ENCODE measurements at regions not wholly inside any gene's neighbourhood (a gene's known extent, or its start where the extent isn't known, plus 50 kb on each side); places are given as distances from the start of the nearest gene placed in this dataset.
A peak's percentile ranks its signal among the peaks of the same experiment; 100 is the strongest.

DNA sequence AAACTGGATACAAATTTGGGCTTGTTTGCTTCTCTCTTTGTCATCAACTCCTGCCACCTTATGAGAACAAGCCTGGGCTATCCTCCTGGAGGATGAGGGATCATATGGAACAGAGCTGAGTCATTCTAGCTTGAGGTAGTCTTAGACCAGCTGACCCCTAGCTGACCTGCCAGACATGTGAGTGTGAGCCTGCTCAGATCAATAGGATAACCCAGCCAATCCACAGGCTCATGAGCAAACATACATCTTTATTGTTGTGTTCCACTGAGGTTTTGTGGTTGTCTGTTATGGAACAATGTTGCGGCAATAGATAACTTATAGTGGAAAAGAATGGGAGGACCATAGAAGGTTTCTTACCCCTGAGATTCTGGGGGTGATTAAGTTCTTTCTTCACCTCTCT lies 54.5 kb upstream of the FAM180A start:
- Histone ChIP-seq H3K9me3 (ENCODE audit: insufficient read depth, low read depth, low read length) (no peaks in the 10 kb centered on the region), H2AFZ (ENCODE audit: low read length) (no peak overlapping the region), H3F3A (ENCODE audit: low read depth) (no peaks in the 10 kb centered on the region), H3K9ac (ENCODE audit: low read depth, low read length, poor library complexity, severe bottlenecking) (no peak overlapping the region), H3K4me2 (ENCODE audit: low read depth, low read length, poor library complexity, severe bottlenecking) (no peak overlapping the region), H3K79me2 (ENCODE audit: insufficient read depth, low read length) (no peaks in the 10 kb centered on the region), H3K36me3 (ENCODE audit: insufficient read depth, low read length) (no peaks in the 10 kb centered on the region), H4K20me1 (ENCODE audit: insufficient read depth, low read length, poor library complexity, severe bottlenecking) (no peaks in the 10 kb centered on the region), H3K4me3 (ENCODE audit: low read length, poor library complexity, severe bottlenecking) (no peak overlapping the region), H3K27me3 (ENCODE audit: insufficient read depth, low read length, poor library complexity, severe bottlenecking) (no peaks in the 10 kb centered on the region), H3K4me1 (ENCODE audit: insufficient read depth, low read length, poor library complexity, severe bottlenecking) (no peaks in the 10 kb centered on the region), H3K9me2 (replicated peaks; ENCODE audit: low read depth, low read length) (no peaks in the 10 kb centered on the region)
- TF ChIP-seq EZH2phosphoT487 (IDR thresholded peaks at IDR 0.05; ENCODE audit: borderline replicate concordance), result no peak

DNA sequence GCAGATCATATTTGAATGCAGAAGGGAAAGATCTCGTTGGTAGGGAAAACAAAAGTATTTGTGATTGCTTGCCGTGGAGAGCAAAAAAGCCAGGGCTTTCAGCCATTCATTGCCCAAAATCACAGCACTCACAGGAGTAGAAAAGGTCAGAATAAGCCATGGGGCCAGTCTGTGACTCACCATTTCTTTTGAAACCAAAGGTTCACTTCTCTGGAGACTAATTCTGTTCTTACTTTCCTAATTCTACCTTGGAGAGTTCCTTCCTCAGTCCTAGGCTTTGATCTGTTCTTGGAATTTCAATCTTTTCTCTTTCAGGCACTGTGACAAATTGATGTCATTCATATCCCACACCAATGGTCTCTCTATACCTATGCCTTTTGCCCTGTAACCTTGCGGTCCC lies 54.1 kb upstream of the FAM180A start:
- Histone ChIP-seq H4K20me1 (ENCODE audit: insufficient read depth, low read length, poor library complexity, severe bottlenecking) (no peaks in the 10 kb centered on the region), H3F3A (ENCODE audit: low read depth) (no peaks in the 10 kb centered on the region), H3K4me3 (ENCODE audit: low read length, poor library complexity, severe bottlenecking) (no peak overlapping the region), H3K9me2 (replicated peaks; ENCODE audit: low read depth, low read length) (no peaks in the 10 kb centered on the region), H3K9me3 (ENCODE audit: insufficient read depth, low read depth, low read length) (no peaks in the 10 kb centered on the region), H3K79me2 (ENCODE audit: insufficient read depth, low read length) (no peaks in the 10 kb centered on the region), H2AFZ (ENCODE audit: low read length) (no peak overlapping the region), H3K4me2 (ENCODE audit: low read depth, low read length, poor library complexity, severe bottlenecking) (no peak overlapping the region), H3K27me3 (ENCODE audit: insufficient read depth, low read length, poor library complexity, severe bottlenecking) (no peaks in the 10 kb centered on the region), H3K9ac (ENCODE audit: low read depth, low read length, poor library complexity, severe bottlenecking) (no peak overlapping the region), H3K36me3 (ENCODE audit: insufficient read depth, low read length) (no peaks in the 10 kb centered on the region), H3K4me1 (ENCODE audit: insufficient read depth, low read length, poor library complexity, severe bottlenecking) (no peaks in the 10 kb centered on the region)
- TF ChIP-seq EZH2phosphoT487 (IDR thresholded peaks at IDR 0.05; ENCODE audit: borderline replicate concordance), result no peak
- TF ChIP-seq, protein P1, sequence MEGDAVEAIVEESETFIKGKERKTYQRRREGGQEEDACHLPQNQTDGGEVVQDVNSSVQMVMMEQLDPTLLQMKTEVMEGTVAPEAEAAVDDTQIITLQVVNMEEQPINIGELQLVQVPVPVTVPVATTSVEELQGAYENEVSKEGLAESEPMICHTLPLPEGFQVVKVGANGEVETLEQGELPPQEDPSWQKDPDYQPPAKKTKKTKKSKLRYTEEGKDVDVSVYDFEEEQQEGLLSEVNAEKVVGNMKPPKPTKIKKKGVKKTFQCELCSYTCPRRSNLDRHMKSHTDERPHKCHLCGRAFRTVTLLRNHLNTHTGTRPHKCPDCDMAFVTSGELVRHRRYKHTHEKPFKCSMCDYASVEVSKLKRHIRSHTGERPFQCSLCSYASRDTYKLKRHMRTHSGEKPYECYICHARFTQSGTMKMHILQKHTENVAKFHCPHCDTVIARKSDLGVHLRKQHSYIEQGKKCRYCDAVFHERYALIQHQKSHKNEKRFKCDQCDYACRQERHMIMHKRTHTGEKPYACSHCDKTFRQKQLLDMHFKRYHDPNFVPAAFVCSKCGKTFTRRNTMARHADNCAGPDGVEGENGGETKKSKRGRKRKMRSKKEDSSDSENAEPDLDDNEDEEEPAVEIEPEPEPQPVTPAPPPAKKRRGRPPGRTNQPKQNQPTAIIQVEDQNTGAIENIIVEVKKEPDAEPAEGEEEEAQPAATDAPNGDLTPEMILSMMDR (conservative IDR thresholded peaks at IDR 0.05; ENCODE audit: low read length), result no peak

DNA sequence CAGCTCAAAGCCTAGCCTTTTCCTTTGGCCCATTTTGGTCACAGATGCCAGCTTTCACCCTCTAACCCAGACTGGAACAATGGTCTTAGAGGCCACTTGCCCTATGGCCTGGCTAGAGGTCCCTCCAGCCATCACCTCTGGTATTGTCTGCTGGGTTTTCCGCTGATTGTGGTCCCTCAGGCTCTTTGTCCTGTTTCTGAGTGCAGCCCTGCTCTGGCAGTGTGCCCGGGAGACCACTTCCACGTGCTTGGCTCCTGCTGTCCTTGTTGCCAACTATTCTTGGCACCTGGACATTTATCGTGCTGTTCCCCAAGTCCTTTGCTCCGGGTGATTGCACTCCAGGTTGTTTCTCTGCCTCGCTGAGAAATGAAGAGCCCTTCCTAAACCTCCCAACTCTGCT lies 53.3 kb upstream of the FAM180A start:
- Histone ChIP-seq H3K4me3 (ENCODE audit: low read length, poor library complexity, severe bottlenecking) (no peak overlapping the region), H3K9me2 (replicated peaks; ENCODE audit: low read depth, low read length) (no peaks in the 10 kb centered on the region), H3K4me1 (ENCODE audit: insufficient read depth, low read length, poor library complexity, severe bottlenecking) (no peaks in the 10 kb centered on the region), H3K79me2 (ENCODE audit: insufficient read depth, low read length) (no peaks in the 10 kb centered on the region), H3K9me3 (ENCODE audit: insufficient read depth, low read depth, low read length) (no peaks in the 10 kb centered on the region), H3F3A (ENCODE audit: low read depth) (no peaks in the 10 kb centered on the region), H3K4me2 (ENCODE audit: low read depth, low read length, poor library complexity, severe bottlenecking) (no peak overlapping the region), H2AFZ (ENCODE audit: low read length) (no peak overlapping the region), H3K27me3 (ENCODE audit: insufficient read depth, low read length, poor library complexity, severe bottlenecking) (no peaks in the 10 kb centered on the region), H3K36me3 (ENCODE audit: insufficient read depth, low read length) (no peaks in the 10 kb centered on the region), H4K20me1 (ENCODE audit: insufficient read depth, low read length, poor library complexity, severe bottlenecking) (no peaks in the 10 kb centered on the region), H3K9ac (ENCODE audit: low read depth, low read length, poor library complexity, severe bottlenecking) (no peak overlapping the region)
- no peak for TF ChIP-seq EZH2phosphoT487 (IDR thresholded peaks at IDR 0.05; ENCODE audit: borderline replicate concordance)
- TF ChIP-seq, protein P1 (conservative IDR thresholded peaks at IDR 0.05; ENCODE audit: low read length), result no peak

DNA sequence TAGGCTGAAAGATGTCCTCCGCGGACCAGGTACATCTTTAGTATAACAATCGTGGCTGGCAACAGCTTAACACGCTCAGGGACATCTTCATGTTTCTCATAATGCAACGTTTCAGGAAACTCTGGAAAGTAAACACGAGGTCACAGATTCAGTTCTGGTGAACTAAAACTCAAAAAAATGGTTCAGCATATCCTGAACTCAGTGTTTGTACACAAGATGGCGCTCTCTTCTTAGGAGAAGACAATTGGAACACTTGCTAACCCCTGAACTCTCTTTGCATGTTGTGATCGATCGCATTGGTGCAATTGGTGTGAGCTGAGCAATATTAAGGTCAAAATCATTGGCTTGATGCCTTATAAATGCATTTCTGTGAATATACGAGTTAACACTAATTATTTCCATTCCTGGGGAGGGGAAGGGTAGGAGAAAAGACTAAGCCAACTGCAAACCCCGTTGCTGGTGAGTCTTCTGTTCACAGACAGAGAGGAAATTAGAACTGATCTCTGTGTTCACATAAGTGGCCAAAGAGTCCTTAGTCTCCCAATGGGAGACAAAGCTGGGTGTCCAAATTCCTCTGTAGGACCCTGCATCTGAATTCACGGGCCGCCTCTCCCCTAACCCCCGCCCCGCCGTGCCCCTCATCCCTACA lies 52.6 kb upstream of the FAM180A start:
- no peaks in the 10 kb centered on the region for H3F3A ChIP-seq (ENCODE audit: low read depth)
- H3K79me2 ChIP-seq (ENCODE audit: insufficient read depth, low read length), result no peaks in the 10 kb centered on the region
- no peaks in the 10 kb centered on the region for H3K9me3 ChIP-seq (ENCODE audit: insufficient read depth, low read depth, low read length)
- H3K9ac ChIP-seq (ENCODE audit: low read depth, low read length, poor library complexity, severe bottlenecking), result no peak overlapping the region
- H2AFZ ChIP-seq (ENCODE audit: low read length), result peak overlapping the region; percentile 94
- H3K27me3 ChIP-seq (ENCODE audit: insufficient read depth, low read length, poor library complexity, severe bottlenecking), result no peaks in the 10 kb centered on the region
- no peaks in the 10 kb centered on the region for H3K9me2 ChIP-seq (replicated peaks; ENCODE audit: low read depth, low read length)
- TF ChIP-seq, protein P1 (conservative IDR thresholded peaks at IDR 0.05; ENCODE audit: low read length), result peak; percentile 90
- TF ChIP-seq EZH2phosphoT487 (IDR thresholded peaks at IDR 0.05; ENCODE audit: borderline replicate concordance), result no peak
- H4K20me1 ChIP-seq (ENCODE audit: insufficient read depth, low read length, poor library complexity, severe bottlenecking), result no peaks in the 10 kb centered on the region
- peak overlapping the region; percentile 11 for H3K4me2 ChIP-seq (ENCODE audit: low read depth, low read length, poor library complexity, severe bottlenecking)
- no peaks in the 10 kb centered on the region for H3K4me1 ChIP-seq (ENCODE audit: insufficient read depth, low read length, poor library complexity, severe bottlenecking)
- H3K4me3 ChIP-seq (ENCODE audit: low read length, poor library complexity, severe bottlenecking), result no peak overlapping the region
- no peaks in the 10 kb centered on the region for H3K36me3 ChIP-seq (ENCODE audit: insufficient read depth, low read length)
